OCI-LY1 (cell line): ENCODE measurements at regions not wholly inside any gene's neighbourhood (a gene's known extent, or its start where the extent isn't known, plus 50 kb on each side); places are given as distances from the start of the nearest gene placed in this dataset.

Experiments
- EZH2 ChIP-seq: fragments of 200-600 bp; sonication (generic), shearing (Covaris generic); IDR thresholded peaks from 2 replicates; pipeline ENCODE4 v1.8.0; 2017; ENCODE audit warnings: borderline replicate concordance, mixed run types, mild to moderate bottlenecking, antibody characterized with exemption, low read length, moderate library complexity, mixed read lengths
- TF ChIP-seq, protein P1 (sequence below): fragments of 200-600 bp; sonication (generic), shearing (Covaris generic); IDR thresholded peaks from 2 replicates; pipeline ENCODE4 v1.5.1; 2017; ENCODE audit warnings: mild to moderate bottlenecking, antibody characterized with exemption, low read length, moderate library complexity, mixed read lengths

GRCh38 chr5:144004146-144004545 lies 166.3 kb downstream of the YIPF5 start:
- TF ChIP-seq, protein P1, sequence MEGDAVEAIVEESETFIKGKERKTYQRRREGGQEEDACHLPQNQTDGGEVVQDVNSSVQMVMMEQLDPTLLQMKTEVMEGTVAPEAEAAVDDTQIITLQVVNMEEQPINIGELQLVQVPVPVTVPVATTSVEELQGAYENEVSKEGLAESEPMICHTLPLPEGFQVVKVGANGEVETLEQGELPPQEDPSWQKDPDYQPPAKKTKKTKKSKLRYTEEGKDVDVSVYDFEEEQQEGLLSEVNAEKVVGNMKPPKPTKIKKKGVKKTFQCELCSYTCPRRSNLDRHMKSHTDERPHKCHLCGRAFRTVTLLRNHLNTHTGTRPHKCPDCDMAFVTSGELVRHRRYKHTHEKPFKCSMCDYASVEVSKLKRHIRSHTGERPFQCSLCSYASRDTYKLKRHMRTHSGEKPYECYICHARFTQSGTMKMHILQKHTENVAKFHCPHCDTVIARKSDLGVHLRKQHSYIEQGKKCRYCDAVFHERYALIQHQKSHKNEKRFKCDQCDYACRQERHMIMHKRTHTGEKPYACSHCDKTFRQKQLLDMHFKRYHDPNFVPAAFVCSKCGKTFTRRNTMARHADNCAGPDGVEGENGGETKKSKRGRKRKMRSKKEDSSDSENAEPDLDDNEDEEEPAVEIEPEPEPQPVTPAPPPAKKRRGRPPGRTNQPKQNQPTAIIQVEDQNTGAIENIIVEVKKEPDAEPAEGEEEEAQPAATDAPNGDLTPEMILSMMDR: no peak
- TF ChIP-seq EZH2: no peak
